HCT116 (cell line): ENCODE measurements at regions not wholly inside any gene's neighbourhood (a gene's known extent, or its start where the extent isn't known, plus 50 kb on each side); places are given as distances from the start of the nearest gene placed in this dataset.

Experiments
- ATAC-seq: fragments of 200-7000 bp; cut with Tn5 transposase; 2 replicates; pipeline ENCODE4 v1.9.1; 2020; ENCODE audit warnings: mild to moderate bottlenecking, moderate library complexity
- BruUV-seq: library from RNA; stranded (reverse); fragments of 400-500 nt; replicated peaks from 2 replicates; lab custom pipeline; 2021; lab: Mats Ljungman, UMichigan
- CTCF ChIA-PET: fragments of 300-600 bp; sonication (Branson Sonifier 250); formaldehyde crosslinking; loops from one replicate; lab custom pipeline; 2021; ENCODE audit warnings: antibody characterized with exemption; lab: Charles Lee
- POLR2A ChIA-PET: fragments of 300-600, 350-600 bp; sonication (Branson Sonifier 250); formaldehyde crosslinking; loops from one replicate; lab custom pipeline; 2021; ENCODE audit warnings: antibody characterized with exemption; lab: Charles Lee
- RAD21 ChIA-PET, 2 experiments: fragments of 300-600 bp; sonication (Branson Sonifier 250); formaldehyde crosslinking; loops; one replicate each; lab custom pipeline; 2023; ENCODE audit warnings: low total read pairs in 2 of 2; ENCODE audit not compliant: uncharacterized antibody in 2 of 2, unreplicated experiment in 2 of 2, low non-redundant PET in 1 of 2; lab: Charles Lee
- DNase-seq: peaks from one replicate; pipeline ENCODE4 v3.0.0-alpha.2; 2010; ENCODE audit warnings: low read depth, low spot score
- H2AFZ ChIP-seq: fragments of 200-600 bp; shearing (Covaris generic), sonication (generic); 2 replicates; pipeline ENCODE4 v1.6.1; 2017; ENCODE audit warnings: low read depth, mixed run types, mixed read lengths, antibody characterized with exemption, low read length; ENCODE audit not compliant: poor library complexity, severe bottlenecking
- H3K27ac ChIP-seq: 2 replicates; pipeline ENCODE4 v1.5.1; 2012; ENCODE audit warnings: low read depth, low read length
- H3K27me3 ChIP-seq: fragments of 200-600 bp; sonication (generic); 2 replicates; pipeline ENCODE4 v1.6.1; 2016; ENCODE audit warnings: mixed run types, low read length, mixed read lengths; ENCODE audit not compliant: insufficient read depth
- H3K36me3 ChIP-seq, 2 experiments: fragments of 200-500 bp in 1 of 2; fragments of 200-600 bp in 1 of 2; sonication (Bioruptor generic) in 1 of 2; sonication (generic) in 1 of 2; 2 replicates each; pipeline versions ENCODE4 v1.5.1 to v1.6.1; 2014 to 2016; ENCODE audit warnings: low read length in 2 of 2, inconsistent platforms in 1 of 2, mixed read lengths in 1 of 2, mixed run types in 1 of 2; ENCODE audit not compliant: insufficient read depth in 2 of 2, control insufficient read depth in 1 of 2
- H3K4me1 ChIP-seq, 2 experiments: fragments of 200-600 bp in 1 of 2; sonication (generic) in 1 of 2; 2 replicates each; pipeline versions ENCODE4 v1.5.1 to v1.6.1; 2012 to 2017; ENCODE audit warnings: low read length in 2 of 2, inconsistent platforms in 1 of 2, mild to moderate bottlenecking in 1 of 2, mixed read lengths in 1 of 2, mixed run types in 1 of 2, moderate library complexity in 1 of 2; ENCODE audit not compliant: insufficient read depth in 2 of 2, control insufficient read depth in 1 of 2
- H3K4me2 ChIP-seq: fragments of 200-600 bp; sonication (generic); 2 replicates; pipeline ENCODE4 v1.6.1; 2017; ENCODE audit warnings: mixed run types, low read length, mixed read lengths
- H3K4me3 ChIP-seq, 2 experiments: fragments of 200-600 bp in 1 of 2; sonication (generic) in 1 of 2; replicated peaks in 1 of 2; 2 replicates each; pipeline ENCODE4 v1.5.1; 2011 to 2016; ENCODE audit warnings: low read length in 2 of 2, control low read depth in 1 of 2, low read depth in 1 of 2, mild to moderate bottlenecking in 1 of 2, mixed read lengths in 1 of 2, mixed run types in 1 of 2
- H3K79me2 ChIP-seq: fragments of 200-600 bp; sonication (generic); 2 replicates; pipeline ENCODE4 v1.6.1; 2017; ENCODE audit warnings: mild to moderate bottlenecking, mixed run types, low read length, moderate library complexity, mixed read lengths; ENCODE audit not compliant: insufficient read depth
- H3K9ac ChIP-seq: fragments of 200-600 bp; sonication (generic); 2 replicates; pipeline ENCODE4 v1.6.1; 2016; ENCODE audit warnings: low read length, mixed read lengths
- H3K9me2 ChIP-seq: fragments of 200-600 bp; sonication (generic), shearing (Covaris generic); 2 replicates; pipeline ENCODE4 v1.6.1; 2017; ENCODE audit warnings: mixed run types, mild to moderate bottlenecking, moderate library complexity; ENCODE audit not compliant: insufficient read depth
- H3K9me3 ChIP-seq, 2 experiments: fragments of 200-500 bp in 1 of 2; fragments of 200-600 bp in 1 of 2; sonication (Bioruptor generic) in 1 of 2; sonication (generic) in 1 of 2; 2 replicates each; pipeline ENCODE4 v1.6.1; 2014 to 2017; ENCODE audit warnings: low read length in 2 of 2, mixed read lengths in 2 of 2, inconsistent platforms in 1 of 2, low read depth in 1 of 2, mild to moderate bottlenecking in 1 of 2, mixed run types in 1 of 2, moderate library complexity in 1 of 2; ENCODE audit not compliant: control insufficient read depth in 1 of 2, insufficient read depth in 1 of 2
- H4K20me1 ChIP-seq: fragments of 200-600 bp; sonication (generic), shearing (Covaris generic); 2 replicates; pipeline ENCODE4 v1.6.1; 2017; ENCODE audit warnings: mixed run types, mild to moderate bottlenecking, moderate library complexity; ENCODE audit not compliant: insufficient read depth
- ELF1 ChIP-seq: IDR thresholded peaks from 2 replicates; pipeline ENCODE4 v1.6.1; 2012; ENCODE audit warnings: low read depth, borderline replicate concordance
- EZH2 ChIP-seq: fragments of 200-600 bp; sonication (generic); IDR thresholded peaks from 2 replicates; pipeline ENCODE4 v1.6.1; 2017; ENCODE audit warnings: antibody characterized with exemption, mixed run types
- FOSL1 ChIP-seq: IDR thresholded peaks from 2 replicates; pipeline ENCODE4 v1.6.1; 2012; ENCODE audit warnings: low read depth
- RAD21 ChIP-seq: IDR thresholded peaks from 2 replicates; pipeline ENCODE4 v1.6.1; 2012; ENCODE audit warnings: low read depth, mild to moderate bottlenecking
- SP1 ChIP-seq: IDR thresholded peaks from 2 replicates; pipeline ENCODE4 v1.6.1; 2012; ENCODE audit warnings: low read depth
- TCF7L2 ChIP-seq: IDR thresholded peaks from 2 replicates; pipeline ENCODE4 v1.7.0; 2011; ENCODE audit warnings: borderline replicate concordance, inconsistent platforms; ENCODE audit not compliant: insufficient read depth, insufficient read length; ENCODE audit errors: extremely low read depth
- YY1 ChIP-seq: IDR thresholded peaks from 2 replicates; pipeline ENCODE4 v1.6.1; 2011; ENCODE audit warnings: low read length, low read depth, moderate library complexity, mild to moderate bottlenecking; ENCODE audit not compliant: insufficient replicate concordance; ENCODE audit errors: extremely low read depth
- ZNF274 ChIP-seq: fragments of 200-500 bp; sonication (Bioruptor generic); IDR thresholded peaks from 2 replicates; pipeline ENCODE4 v1.6.1; 2014; ENCODE audit warnings: mild to moderate bottlenecking, low read depth, low read length, inconsistent platforms
- intact Hi-C: fragments of 100-400 bp; cut with micrococcal nuclease; formaldehyde crosslinking; loops from 2 replicates; pipeline ENCODE4 v1.10.0; 2022
- TF ChIP-seq, protein P1 (sequence below), 3 experiments: fragments of 200-600 bp in 1 of 3; sonication (generic) in 1 of 3; IDR thresholded peaks in 2 of 3; conservative IDR thresholded peaks in 1 of 3; 2 replicates each; pipeline ENCODE4 v1.5.1; 2012 to 2017; ENCODE audit warnings: low read depth in 2 of 3, low read length in 2 of 3, antibody characterized with exemption in 1 of 3, borderline replicate concordance in 1 of 3, control low read depth in 1 of 3, mild to moderate bottlenecking in 1 of 3, mixed read lengths in 1 of 3, mixed run types in 1 of 3, moderate library complexity in 1 of 3; ENCODE audit not compliant: insufficient read depth in 1 of 3
- TF ChIP-seq, protein P2 (sequence below): IDR thresholded peaks from 2 replicates; pipeline ENCODE4 v1.6.1; 2012

DNA sequence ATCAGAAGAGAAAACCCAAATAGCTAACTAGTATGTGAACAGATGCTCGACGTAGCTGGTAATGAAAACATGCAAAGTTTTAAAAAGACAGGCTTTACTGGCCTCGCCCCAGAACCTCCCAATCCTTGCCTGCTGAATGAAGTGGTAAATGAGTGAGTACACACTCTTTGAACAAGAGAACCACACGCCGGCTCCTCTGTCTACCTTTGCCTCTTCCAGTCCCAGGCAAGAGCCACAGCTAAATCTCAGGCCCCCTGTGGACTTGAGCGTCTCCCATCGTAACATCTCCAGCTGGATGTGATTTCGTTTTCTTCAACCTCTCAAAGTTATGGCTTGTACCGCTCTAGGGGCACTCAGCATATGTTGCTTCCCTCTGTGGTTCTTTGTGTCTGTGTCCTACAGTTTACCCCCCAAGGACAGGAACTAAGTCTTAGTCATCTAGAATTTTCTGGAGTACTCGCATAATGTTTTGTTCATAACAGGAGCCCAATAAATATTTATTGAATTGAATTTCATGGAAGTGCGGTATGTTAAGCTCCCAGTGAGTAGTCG, 153.2 kb upstream of the TAB2 start:
- ChIA-PET POLR2A (no interaction called here), CTCF (no interaction called here), RAD21 (no interaction called here)
- Histone ChIP-seq H3K79me2 (no peaks in the 10 kb centered on the region), H4K20me1 (no peaks in the 10 kb centered on the region), H3K9me2 (no peaks in the 10 kb centered on the region), H3K4me3 (no peak overlapping the region), H3K27me3 (no peaks in the 10 kb centered on the region), H3K4me2 (no peak overlapping the region), H2AFZ (no peak overlapping the region), H3K4me1 (peaks cover 14% of the 10 kb centered on the region in 2 experiments), H3K36me3 (no peaks in the 10 kb centered on the region)
- no peak for DNase-seq
- no TSS peak for BruUV-seq
- TF ChIP-seq, protein P1, sequence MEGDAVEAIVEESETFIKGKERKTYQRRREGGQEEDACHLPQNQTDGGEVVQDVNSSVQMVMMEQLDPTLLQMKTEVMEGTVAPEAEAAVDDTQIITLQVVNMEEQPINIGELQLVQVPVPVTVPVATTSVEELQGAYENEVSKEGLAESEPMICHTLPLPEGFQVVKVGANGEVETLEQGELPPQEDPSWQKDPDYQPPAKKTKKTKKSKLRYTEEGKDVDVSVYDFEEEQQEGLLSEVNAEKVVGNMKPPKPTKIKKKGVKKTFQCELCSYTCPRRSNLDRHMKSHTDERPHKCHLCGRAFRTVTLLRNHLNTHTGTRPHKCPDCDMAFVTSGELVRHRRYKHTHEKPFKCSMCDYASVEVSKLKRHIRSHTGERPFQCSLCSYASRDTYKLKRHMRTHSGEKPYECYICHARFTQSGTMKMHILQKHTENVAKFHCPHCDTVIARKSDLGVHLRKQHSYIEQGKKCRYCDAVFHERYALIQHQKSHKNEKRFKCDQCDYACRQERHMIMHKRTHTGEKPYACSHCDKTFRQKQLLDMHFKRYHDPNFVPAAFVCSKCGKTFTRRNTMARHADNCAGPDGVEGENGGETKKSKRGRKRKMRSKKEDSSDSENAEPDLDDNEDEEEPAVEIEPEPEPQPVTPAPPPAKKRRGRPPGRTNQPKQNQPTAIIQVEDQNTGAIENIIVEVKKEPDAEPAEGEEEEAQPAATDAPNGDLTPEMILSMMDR (IDR thresholded peaks at IDR 0.05 in 2 of 3, conservative IDR thresholded peaks at IDR 0.05 in 1 of 3; ENCODE audit: borderline replicate concordance in 1 of 3, insufficient read depth in 1 of 3, low read depth in 2 of 3, low read length in 2 of 3): no peak
- TF ChIP-seq ZNF274: no peak
- no peak for TF ChIP-seq YY1
- TF ChIP-seq EZH2: no peak
- TF ChIP-seq ELF1: no peak
- TF ChIP-seq SP1: no peak
- TF ChIP-seq, protein P2, sequence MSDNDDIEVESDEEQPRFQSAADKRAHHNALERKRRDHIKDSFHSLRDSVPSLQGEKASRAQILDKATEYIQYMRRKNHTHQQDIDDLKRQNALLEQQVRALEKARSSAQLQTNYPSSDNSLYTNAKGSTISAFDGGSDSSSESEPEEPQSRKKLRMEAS: no peak
- TF ChIP-seq FOSL1: no peak
- TF ChIP-seq TCF7L2: no peak
- TF ChIP-seq RAD21: no peak
- TF ChIP-seq, all 23 proteins: peak for 0
- intact Hi-C loops: no loop called here
- no peak for ATAC-seq
- H3K9me3 ChIP-seq: no peaks in the 10 kb centered on the region
- H3K27ac ChIP-seq: no peak overlapping the region
- no peak overlapping the region for H3K9ac ChIP-seq
